HCT116 (cell line): ENCODE measurements at regions not wholly inside any gene's neighbourhood (a gene's known extent, or its start where the extent isn't known, plus 50 kb on each side); places are given as distances from the start of the nearest gene placed in this dataset.

Experiments
- ATAC-seq: fragments of 200-7000 bp; cut with Tn5 transposase; 2 replicates; pipeline ENCODE4 v1.9.1; 2020; ENCODE audit warnings: mild to moderate bottlenecking, moderate library complexity
- BruUV-seq: library from RNA; stranded (reverse); fragments of 400-500 nt; replicated peaks from 2 replicates; lab custom pipeline; 2021; lab: Mats Ljungman, UMichigan
- CTCF ChIA-PET: fragments of 300-600 bp; sonication (Branson Sonifier 250); formaldehyde crosslinking; loops from one replicate; lab custom pipeline; 2021; ENCODE audit warnings: antibody characterized with exemption; lab: Charles Lee
- POLR2A ChIA-PET: fragments of 300-600, 350-600 bp; sonication (Branson Sonifier 250); formaldehyde crosslinking; loops from one replicate; lab custom pipeline; 2021; ENCODE audit warnings: antibody characterized with exemption; lab: Charles Lee
- RAD21 ChIA-PET, 2 experiments: fragments of 300-600 bp; sonication (Branson Sonifier 250); formaldehyde crosslinking; loops; one replicate each; lab custom pipeline; 2023; ENCODE audit warnings: low total read pairs in 2 of 2; ENCODE audit not compliant: uncharacterized antibody in 2 of 2, unreplicated experiment in 2 of 2, low non-redundant PET in 1 of 2; lab: Charles Lee
- DNase-seq: peaks from one replicate; pipeline ENCODE4 v3.0.0-alpha.2; 2010; ENCODE audit warnings: low read depth, low spot score
- H2AFZ ChIP-seq: fragments of 200-600 bp; shearing (Covaris generic), sonication (generic); 2 replicates; pipeline ENCODE4 v1.6.1; 2017; ENCODE audit warnings: low read depth, mixed run types, mixed read lengths, antibody characterized with exemption, low read length; ENCODE audit not compliant: poor library complexity, severe bottlenecking
- H3K27ac ChIP-seq: 2 replicates; pipeline ENCODE4 v1.5.1; 2012; ENCODE audit warnings: low read depth, low read length
- H3K27me3 ChIP-seq: fragments of 200-600 bp; sonication (generic); 2 replicates; pipeline ENCODE4 v1.6.1; 2016; ENCODE audit warnings: mixed run types, low read length, mixed read lengths; ENCODE audit not compliant: insufficient read depth
- H3K36me3 ChIP-seq, 2 experiments: fragments of 200-500 bp in 1 of 2; fragments of 200-600 bp in 1 of 2; sonication (Bioruptor generic) in 1 of 2; sonication (generic) in 1 of 2; 2 replicates each; pipeline versions ENCODE4 v1.5.1 to v1.6.1; 2014 to 2016; ENCODE audit warnings: low read length in 2 of 2, inconsistent platforms in 1 of 2, mixed read lengths in 1 of 2, mixed run types in 1 of 2; ENCODE audit not compliant: insufficient read depth in 2 of 2, control insufficient read depth in 1 of 2
- H3K4me1 ChIP-seq, 2 experiments: fragments of 200-600 bp in 1 of 2; sonication (generic) in 1 of 2; 2 replicates each; pipeline versions ENCODE4 v1.5.1 to v1.6.1; 2012 to 2017; ENCODE audit warnings: low read length in 2 of 2, inconsistent platforms in 1 of 2, mild to moderate bottlenecking in 1 of 2, mixed read lengths in 1 of 2, mixed run types in 1 of 2, moderate library complexity in 1 of 2; ENCODE audit not compliant: insufficient read depth in 2 of 2, control insufficient read depth in 1 of 2
- H3K4me2 ChIP-seq: fragments of 200-600 bp; sonication (generic); 2 replicates; pipeline ENCODE4 v1.6.1; 2017; ENCODE audit warnings: mixed run types, low read length, mixed read lengths
- H3K4me3 ChIP-seq, 2 experiments: fragments of 200-600 bp in 1 of 2; sonication (generic) in 1 of 2; replicated peaks in 1 of 2; 2 replicates each; pipeline ENCODE4 v1.5.1; 2011 to 2016; ENCODE audit warnings: low read length in 2 of 2, control low read depth in 1 of 2, low read depth in 1 of 2, mild to moderate bottlenecking in 1 of 2, mixed read lengths in 1 of 2, mixed run types in 1 of 2
- H3K79me2 ChIP-seq: fragments of 200-600 bp; sonication (generic); 2 replicates; pipeline ENCODE4 v1.6.1; 2017; ENCODE audit warnings: mild to moderate bottlenecking, mixed run types, low read length, moderate library complexity, mixed read lengths; ENCODE audit not compliant: insufficient read depth
- H3K9ac ChIP-seq: fragments of 200-600 bp; sonication (generic); 2 replicates; pipeline ENCODE4 v1.6.1; 2016; ENCODE audit warnings: low read length, mixed read lengths
- H3K9me2 ChIP-seq: fragments of 200-600 bp; sonication (generic), shearing (Covaris generic); 2 replicates; pipeline ENCODE4 v1.6.1; 2017; ENCODE audit warnings: mixed run types, mild to moderate bottlenecking, moderate library complexity; ENCODE audit not compliant: insufficient read depth
- H3K9me3 ChIP-seq, 2 experiments: fragments of 200-500 bp in 1 of 2; fragments of 200-600 bp in 1 of 2; sonication (Bioruptor generic) in 1 of 2; sonication (generic) in 1 of 2; 2 replicates each; pipeline ENCODE4 v1.6.1; 2014 to 2017; ENCODE audit warnings: low read length in 2 of 2, mixed read lengths in 2 of 2, inconsistent platforms in 1 of 2, low read depth in 1 of 2, mild to moderate bottlenecking in 1 of 2, mixed run types in 1 of 2, moderate library complexity in 1 of 2; ENCODE audit not compliant: control insufficient read depth in 1 of 2, insufficient read depth in 1 of 2
- H4K20me1 ChIP-seq: fragments of 200-600 bp; sonication (generic), shearing (Covaris generic); 2 replicates; pipeline ENCODE4 v1.6.1; 2017; ENCODE audit warnings: mixed run types, mild to moderate bottlenecking, moderate library complexity; ENCODE audit not compliant: insufficient read depth
- ATF3 ChIP-seq: IDR thresholded peaks from 2 replicates; pipeline ENCODE4 v1.6.1; 2012
- CBX3 ChIP-seq: IDR thresholded peaks from 2 replicates; pipeline ENCODE4 v1.6.1; 2012; ENCODE audit warnings: low read depth
- CTCF ChIP-seq, 3 experiments: fragments of 200-600 bp in 1 of 3; sonication (generic) in 1 of 3; IDR thresholded peaks in 2 of 3; conservative IDR thresholded peaks in 1 of 3; 2 replicates each; pipeline ENCODE4 v1.5.1; 2012 to 2017; ENCODE audit warnings: low read depth in 2 of 3, low read length in 2 of 3, antibody characterized with exemption in 1 of 3, borderline replicate concordance in 1 of 3, control low read depth in 1 of 3, mild to moderate bottlenecking in 1 of 3, mixed read lengths in 1 of 3, mixed run types in 1 of 3, moderate library complexity in 1 of 3; ENCODE audit not compliant: insufficient read depth in 1 of 3
- EZH2phosphoT487 ChIP-seq: fragments of 200-600 bp; IDR thresholded peaks from 2 replicates; pipeline ENCODE4 v1.6.1; 2018; ENCODE audit warnings: antibody characterized with exemption, borderline replicate concordance
- JUND ChIP-seq: IDR thresholded peaks from 2 replicates; pipeline ENCODE4 v1.6.1; 2012
- POLR2A ChIP-seq: IDR thresholded peaks from 2 replicates; pipeline ENCODE4 v1.7.0; 2011; ENCODE audit warnings: borderline replicate concordance; ENCODE audit not compliant: insufficient read depth, insufficient read length; ENCODE audit errors: extremely low read depth
- RAD21 ChIP-seq: IDR thresholded peaks from 2 replicates; pipeline ENCODE4 v1.6.1; 2012; ENCODE audit warnings: low read depth, mild to moderate bottlenecking
- REST ChIP-seq: IDR thresholded peaks from 2 replicates; pipeline ENCODE4 v1.6.1; 2012; ENCODE audit warnings: low read depth
- SIN3A ChIP-seq: IDR thresholded peaks from 2 replicates; pipeline ENCODE4 v1.6.1; 2012; ENCODE audit warnings: low read depth
- ZFX ChIP-seq: fragments of 450-650 bp; IDR thresholded peaks from 2 replicates; pipeline ENCODE4 v1.6.1; 2017
- intact Hi-C: fragments of 100-400 bp; cut with micrococcal nuclease; formaldehyde crosslinking; loops from 2 replicates; pipeline ENCODE4 v1.10.0; 2022

GRCh38 chr11:115626414-115626813 lies 122.2 kb upstream of the CADM1 start:
- intact Hi-C loops = no loop called here
- H3K9me3 ChIP-seq = no peaks in the 10 kb centered on the region; a peak in 2 of 4 replicates
- no peaks in the 10 kb centered on the region for H3K79me2 ChIP-seq
- no peak for TF ChIP-seq ATF3
- no peak for TF ChIP-seq EZH2phosphoT487
- no peak for TF ChIP-seq SIN3A
- TF ChIP-seq ZFX = no peak
- TF ChIP-seq RAD21 = no peak
- TF ChIP-seq POLR2A = no peak
- TF ChIP-seq REST = no peak
- no peak for TF ChIP-seq CTCF (IDR thresholded peaks at IDR 0.05 in 2 of 3, conservative IDR thresholded peaks at IDR 0.05 in 1 of 3; ENCODE audit: borderline replicate concordance in 1 of 3, insufficient read depth in 1 of 3, low read depth in 2 of 3, low read length in 2 of 3)
- no peak for TF ChIP-seq JUND
- TF ChIP-seq CBX3 = no peak
- no peaks in the 10 kb centered on the region for H3K9me2 ChIP-seq
- RAD21 ChIA-PET = no interaction called here
- no peak overlapping the region for H3K4me2 ChIP-seq
- no peaks in the 10 kb centered on the region for H3K36me3 ChIP-seq
- no TSS peak for BruUV-seq
- DNase-seq = no peak
- no peaks in the 10 kb centered on the region for H3K4me1 ChIP-seq
- no peaks in the 10 kb centered on the region for H3K27me3 ChIP-seq
- POLR2A ChIA-PET = no interaction called here
- CTCF ChIA-PET = no interaction called here
- H3K4me3 ChIP-seq = no peak overlapping the region
- no peak overlapping the region for H2AFZ ChIP-seq
- H3K9ac ChIP-seq = no peak overlapping the region
- no peaks in the 10 kb centered on the region for H4K20me1 ChIP-seq
- no peak overlapping the region for H3K27ac ChIP-seq
- no peak for ATAC-seq
